ENCODE measurements at regions not wholly inside any gene's neighbourhood (a gene's known extent, or its start where the extent isn't known, plus 50 kb on each side); places are given as distances from the start of the nearest gene placed in this dataset.

- no peak overlapping the region for H3K4me3 ChIP-seq (ENCODE audit: low read depth, low read length)
- TF ChIP-seq POLR2A (IDR thresholded peaks at IDR 0.05; ENCODE audit: extremely low read depth, insufficient read length) (no peak), CTCF (IDR thresholded peaks at IDR 0.05; ENCODE audit: low read depth, low read length) (no peak), MAX (IDR thresholded peaks at IDR 0.05; ENCODE audit: low read depth, low read length) (no peak), MYC (IDR thresholded peaks at IDR 0.05; ENCODE audit: low read depth, low read length) (no peak)
- no peak for DNase-seq (ENCODE audit: low read depth)
These were observed 130.8 kb upstream of the IRX3 start for GRCh38 chr16:54417384-54417783.

- H3K4me3 ChIP-seq (ENCODE audit: low read depth, low read length) = no peak overlapping the region
- DNase-seq (ENCODE audit: low read depth) = no peak
- TF ChIP-seq MYC (IDR thresholded peaks at IDR 0.05; ENCODE audit: low read depth, low read length) (no peak), POLR2A (IDR thresholded peaks at IDR 0.05; ENCODE audit: extremely low read depth, insufficient read length) (no peak), CTCF (IDR thresholded peaks at IDR 0.05; ENCODE audit: low read depth, low read length) (no peak), MAX (IDR thresholded peaks at IDR 0.05; ENCODE audit: low read depth, low read length) (no peak)
These were observed 128.1 kb upstream of the IRX3 start for GRCh38 chr16:54414671-54415070.

GRCh38 chr16:54412777-54413455 lies 126.3 kb upstream of the IRX3 start:
- TF ChIP-seq MYC (IDR thresholded peaks at IDR 0.05; ENCODE audit: low read depth, low read length) (no peak), MAX (IDR thresholded peaks at IDR 0.05; ENCODE audit: low read depth, low read length) (no peak), CTCF (IDR thresholded peaks at IDR 0.05; ENCODE audit: low read depth, low read length) (no peak), POLR2A (IDR thresholded peaks at IDR 0.05; ENCODE audit: extremely low read depth, insufficient read length) (no peak)
- H3K4me3 ChIP-seq (ENCODE audit: low read depth, low read length) = no peak overlapping the region
- no peak for DNase-seq (ENCODE audit: low read depth)

- no peak for DNase-seq (ENCODE audit: low read depth)
- no peak overlapping the region for H3K4me3 ChIP-seq (ENCODE audit: low read depth, low read length)
- TF ChIP-seq MYC (IDR thresholded peaks at IDR 0.05; ENCODE audit: low read depth, low read length) (no peak), MAX (IDR thresholded peaks at IDR 0.05; ENCODE audit: low read depth, low read length) (no peak)
These were observed 125.5 kb upstream of the IRX3 start for GRCh38 chr16:54412037-54412436.

GRCh38 chr16:54411544-54411943 lies 125.0 kb upstream of the IRX3 start:
- no peak overlapping the region for H3K4me3 ChIP-seq (ENCODE audit: low read depth, low read length)
- DNase-seq (ENCODE audit: low read depth) = no peak
- TF ChIP-seq MAX (IDR thresholded peaks at IDR 0.05; ENCODE audit: low read depth, low read length) (no peak), POLR2A (IDR thresholded peaks at IDR 0.05; ENCODE audit: extremely low read depth, insufficient read length) (no peak), MYC (IDR thresholded peaks at IDR 0.05; ENCODE audit: low read depth, low read length) (no peak), CTCF (IDR thresholded peaks at IDR 0.05; ENCODE audit: low read depth, low read length) (no peak)

GRCh38 chr16:54409982-54410381 lies 123.4 kb upstream of the IRX3 start:
- H3K4me3 ChIP-seq (ENCODE audit: low read depth, low read length) = no peak overlapping the region
- peak; percentile 61 for DNase-seq (ENCODE audit: low read depth)
- TF ChIP-seq MAX (IDR thresholded peaks at IDR 0.05; ENCODE audit: low read depth, low read length) (no peak), POLR2A (IDR thresholded peaks at IDR 0.05; ENCODE audit: extremely low read depth, insufficient read length) (no peak), MYC (IDR thresholded peaks at IDR 0.05; ENCODE audit: low read depth, low read length) (no peak), CTCF (IDR thresholded peaks at IDR 0.05; ENCODE audit: low read depth, low read length) (no peak)
